GM12878 (cell line): ENCODE measurements at regions not wholly inside any gene's neighbourhood (a gene's known extent, or its start where the extent isn't known, plus 50 kb on each side); places are given as distances from the start of the nearest gene placed in this dataset.

ENCODE experiments used
- ATAC-seq: fragments of 200-7000 bp; cut with Tn5 transposase; 3 replicates; pipeline ENCODE4 v1.9.1; 2020; ENCODE audit warnings: mild to moderate bottlenecking, moderate library complexity
- BruUV-seq: library from RNA; stranded (reverse); fragments of 400-500 nt; replicated peaks from 2 replicates; lab custom pipeline; 2021; lab: Mats Ljungman, UMichigan
- CTCF ChIA-PET: fragments of 300-600 bp; sonication (Branson Sonifier 250); formaldehyde crosslinking; extraction: SDS; loops from one replicate; lab custom pipeline; 2021; ENCODE audit warnings: inconsistent platforms; lab: Yijun Ruan, JAX
- POLR2A ChIA-PET: fragments of 350-600 bp; formaldehyde crosslinking; extraction: SDS; loops from one replicate; lab custom pipeline; 2021; ENCODE audit warnings: inconsistent platforms; lab: Charles Lee
- RAD21 ChIA-PET: fragments of 300-600 bp; sonication (Branson Sonifier 250); formaldehyde crosslinking; loops from one replicate; lab custom pipeline; 2023; ENCODE audit warnings: antibody characterized with exemption; ENCODE audit not compliant: unreplicated experiment; lab: Charles Lee
- SMC1A ChIA-PET: fragments of 300-600 bp; sonication (Branson Sonifier 250); formaldehyde crosslinking; loops from one replicate; lab custom pipeline; 2023; ENCODE audit not compliant: unreplicated experiment, uncharacterized antibody; lab: Charles Lee
- DNase-seq: peaks from one replicate; pipeline ENCODE4 v3.0.0-alpha.2; 2011; ENCODE audit warnings: low read depth, low spot score
- FAIRE-seq: peaks from 3 replicates; lab custom pipeline; 2011; peaks lifted over from hg19 to GRCh38; lab: Jason Lieb, UNC
- H2AFZ ChIP-seq: 2 replicates; pipeline ENCODE4 v1.6.0; 2011; ENCODE audit warnings: low read depth, low read length, control low read depth; ENCODE audit not compliant: control insufficient read depth
- H3K27ac ChIP-seq: 2 replicates; pipeline ENCODE4 v1.5.1; 2011; ENCODE audit warnings: control low read depth; ENCODE audit not compliant: control insufficient read depth, insufficient read depth
- H3K27me3 ChIP-seq, 2 experiments: replicated peaks in 1 of 2; 2 replicates each; pipeline versions ENCODE4 v1.6.0 to v1.6.1; 2011; ENCODE audit warnings: low read length in 1 of 2; ENCODE audit not compliant: control insufficient read depth in 2 of 2, insufficient read depth in 2 of 2
- H3K36me3 ChIP-seq, 2 experiments: 2 replicates each; pipeline ENCODE4 v1.5.1; 2011; ENCODE audit warnings: low read length in 1 of 2; ENCODE audit not compliant: control insufficient read depth in 2 of 2, insufficient read depth in 2 of 2
- H3K4me1 ChIP-seq: 2 replicates; pipeline ENCODE4 v1.6.1; 2011; ENCODE audit warnings: mild to moderate bottlenecking, low read length, moderate library complexity, mixed read lengths; ENCODE audit not compliant: control insufficient read depth, insufficient read depth
- H3K4me2 ChIP-seq: 2 replicates; pipeline ENCODE4 v1.6.0; 2011; ENCODE audit warnings: control low read depth; ENCODE audit not compliant: control insufficient read depth, insufficient read depth
- H3K4me3 ChIP-seq: fragments of 200-600 bp; sonication (generic); 2 replicates; pipeline ENCODE4 v1.5.1; 2016
- H3K79me2 ChIP-seq: 2 replicates; pipeline ENCODE4 v1.6.0; 2011; ENCODE audit warnings: low read length; ENCODE audit not compliant: control insufficient read depth, insufficient read depth
- H3K9ac ChIP-seq: 2 replicates; pipeline ENCODE4 v1.8.0; 2011; ENCODE audit warnings: low read length, control low read depth, mixed read lengths; ENCODE audit not compliant: control insufficient read depth, insufficient read depth
- H3K9me3 ChIP-seq: replicated peaks from 3 replicates; pipeline ENCODE4 v1.5.1; 2011; ENCODE audit warnings: mild to moderate bottlenecking, low read length; ENCODE audit not compliant: control insufficient read depth, insufficient read depth
- H4K20me1 ChIP-seq: 2 replicates; pipeline ENCODE4 v1.6.0; 2011; ENCODE audit not compliant: control insufficient read depth, insufficient read depth
- BRCA1 ChIP-seq: IDR thresholded peaks from 2 replicates; pipeline ENCODE4 v1.6.1; 2011; ENCODE audit warnings: low read depth, low read length, improper control_type of control experiment
- CBX3 ChIP-seq: fragments of 200-600 bp; sonication (generic); IDR thresholded peaks from 2 replicates; pipeline ENCODE4 v1.6.1; 2016; ENCODE audit warnings: low read depth, borderline replicate concordance
- CHD2 ChIP-seq: IDR thresholded peaks from 2 replicates; pipeline ENCODE4 v1.6.1; 2011; ENCODE audit warnings: low read depth, low read length, improper control_type of control experiment, borderline replicate concordance
- HDAC6 ChIP-seq: fragments of 200-600 bp; sonication (generic); IDR thresholded peaks from one replicate; pipeline ENCODE4 v1.8.0; 2017; ENCODE audit warnings: antibody characterized with exemption; ENCODE audit not compliant: unreplicated experiment
- MEF2A ChIP-seq: IDR thresholded peaks from 2 replicates; pipeline ENCODE4 v1.6.1; 2011; ENCODE audit warnings: low read depth, mild to moderate bottlenecking, low read length, moderate library complexity; ENCODE audit not compliant: insufficient read depth
- MXI1 ChIP-seq: fragments of 150-350 bp; IDR thresholded peaks from 2 replicates; pipeline ENCODE4 v1.6.1; 2011; ENCODE audit warnings: low read depth, mild to moderate bottlenecking, inconsistent platforms, low read length, improper control_type of control experiment
- MYB ChIP-seq: fragments of 150-350 bp; IDR thresholded peaks from 2 replicates; pipeline ENCODE4 v1.6.1; 2014; ENCODE audit warnings: mild to moderate bottlenecking, low read depth, low read length, borderline replicate concordance
- NRF1 ChIP-seq: conservative IDR thresholded peaks from 2 replicates; pipeline ENCODE4 v1.6.1; 2011; ENCODE audit warnings: mild to moderate bottlenecking, low read depth, low read length, improper control_type of control experiment
- SRF ChIP-seq, 2 experiments: IDR thresholded peaks; 2 replicates each; pipeline ENCODE4 v1.6.1; 2011; ENCODE audit warnings: low read depth in 2 of 2, low read length in 2 of 2, mild to moderate bottlenecking in 1 of 2, moderate library complexity in 1 of 2
- STAT1 ChIP-seq: fragments of 450-650 bp; conservative IDR thresholded peaks from 2 replicates; pipeline ENCODE4 v1.6.1; 2014; ENCODE audit warnings: antibody characterized with exemption, mild to moderate bottlenecking
- TCF7 ChIP-seq: IDR thresholded peaks from 2 replicates; pipeline ENCODE4 v1.6.1; 2014; ENCODE audit warnings: antibody characterized with exemption, borderline replicate concordance
- YBX1 ChIP-seq: fragments of 450-650 bp; IDR thresholded peaks from 2 replicates; pipeline ENCODE4 v1.6.1; 2016; ENCODE audit warnings: antibody characterized with exemption
- WGBS: methylation state at CpG from one replicate; pipeline ENCODE4 v1.1.6; 2016; ENCODE audit warnings: low lambda C conversion rate; ENCODE audit not compliant: insufficient replicate concordance, insufficient coverage; ENCODE audit errors: missing lambda C conversion rate; 5-methylcytosine and 5-hydroxymethylcytosine counted together
- in situ Hi-C: fragments of 300-500 bp; cut with MboI; formaldehyde crosslinking; loops from 9 replicates; pipeline ENCODE4 v1.14.3; 2018; ENCODE audit warnings: mixed read lengths
- intact Hi-C: fragments of 100-400 bp; cut with micrococcal nuclease; formaldehyde crosslinking; loops from one replicate; pipeline ENCODE4 v1.14.2; 2022; ENCODE audit not compliant: unreplicated experiment
- TF ChIP-seq, protein P1 (sequence below): fragments of 450-650 bp; formaldehyde crosslinking; IDR thresholded peaks from 2 replicates; pipeline ENCODE4 v1.5.0; 2022; ENCODE audit warnings: mild to moderate bottlenecking, missing genetic modification characterization
- TF ChIP-seq, protein P2 (sequence below): fragments of 150-350 bp; IDR thresholded peaks from 2 replicates; pipeline ENCODE4 v1.6.1; 2014; ENCODE audit warnings: mild to moderate bottlenecking, low read depth, low read length
- TF ChIP-seq, protein P3 (sequence below): IDR thresholded peaks from 2 replicates; pipeline ENCODE4 v1.6.1; 2011; ENCODE audit warnings: low read depth, low read length, improper control_type of control experiment, borderline replicate concordance

DNA sequence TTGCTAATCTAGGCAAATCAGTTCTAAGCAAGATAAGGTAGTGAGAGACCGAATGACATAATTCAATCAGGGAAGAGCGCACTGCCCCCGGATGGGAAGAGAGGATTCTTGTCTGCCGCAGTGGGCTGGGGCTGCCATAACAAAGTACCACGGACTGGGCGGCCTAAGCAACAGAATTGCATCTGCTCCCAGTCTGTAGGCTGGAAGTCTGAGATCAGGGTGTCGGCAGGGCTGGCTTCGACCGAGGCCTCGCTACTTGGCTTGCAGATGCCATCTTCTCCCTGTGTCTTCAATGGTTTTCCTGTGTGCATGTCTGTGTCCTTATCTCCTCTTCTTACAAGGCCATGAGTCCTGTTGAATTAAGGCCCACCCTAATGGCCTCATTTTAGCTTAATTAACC, 59.7 kb upstream of the TMEM72 start:
- ATAC-seq, result no peak
- 29% methylated on average over 10 of the region's 10 CpGs for WGBS
- intact Hi-C loops, result loop anchor here (10.0 kb wide), 3 partner anchors 277 to 457 kb away; no protein-coding TSS in a partner anchor

DNA sequence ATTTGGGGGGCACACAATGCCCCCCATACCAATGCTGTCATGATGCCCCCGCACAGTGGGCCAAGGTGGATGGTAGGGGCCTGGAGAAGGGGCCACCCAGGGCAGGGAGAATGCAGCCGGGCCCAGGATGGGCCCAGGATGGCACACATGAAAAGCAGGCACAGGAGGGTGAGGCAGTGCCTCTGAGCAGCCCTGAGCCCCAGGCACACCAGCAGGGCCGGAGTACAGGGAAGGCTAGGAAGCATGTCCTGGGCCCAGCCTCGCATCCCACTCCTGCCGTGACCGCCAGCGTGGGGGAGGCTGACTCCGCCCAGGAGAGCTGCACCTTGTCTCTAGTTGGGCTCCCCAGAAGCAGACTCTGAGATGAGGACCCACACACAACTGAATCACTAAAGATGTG, 59.3 kb upstream of the TMEM72 start:
- 26% methylated on average over 8 of the region's 8 CpGs for WGBS
- DNase-seq (no peak), FAIRE-seq (no peak), ATAC-seq (no peak)
- intact Hi-C loops, result loop anchor here (2.0 to 10.0 kb wide), 4 partner anchors 19 to 457 kb away; no protein-coding TSS in a partner anchor
- Histone ChIP-seq H2AFZ (no peak overlapping the region), H3K9ac (no peak overlapping the region), H3K4me1 (no peaks in the 10 kb centered on the region), H3K9me3 (no peaks in the 10 kb centered on the region), H3K4me3 (no peak overlapping the region), H4K20me1 (no peaks in the 10 kb centered on the region), H3K4me2 (no peak overlapping the region), H3K27me3 (no peaks in the 10 kb centered on the region; a peak in 2 of 4 replicates), H3K79me2 (no peaks in the 10 kb centered on the region), H3K27ac (no peak overlapping the region), H3K36me3 (no peaks in the 10 kb centered on the region)
- ChIA-PET RAD21 (no interaction called here), CTCF (no interaction called here), SMC1A (no interaction called here), POLR2A (no interaction called here)
- in situ Hi-C loops, result loop anchor here (25.0 kb wide), 1 partner anchor 465 kb away; the partner anchor contains the start of gene CXCL12
- no TSS peak for BruUV-seq
- TF ChIP-seq, protein P1, sequence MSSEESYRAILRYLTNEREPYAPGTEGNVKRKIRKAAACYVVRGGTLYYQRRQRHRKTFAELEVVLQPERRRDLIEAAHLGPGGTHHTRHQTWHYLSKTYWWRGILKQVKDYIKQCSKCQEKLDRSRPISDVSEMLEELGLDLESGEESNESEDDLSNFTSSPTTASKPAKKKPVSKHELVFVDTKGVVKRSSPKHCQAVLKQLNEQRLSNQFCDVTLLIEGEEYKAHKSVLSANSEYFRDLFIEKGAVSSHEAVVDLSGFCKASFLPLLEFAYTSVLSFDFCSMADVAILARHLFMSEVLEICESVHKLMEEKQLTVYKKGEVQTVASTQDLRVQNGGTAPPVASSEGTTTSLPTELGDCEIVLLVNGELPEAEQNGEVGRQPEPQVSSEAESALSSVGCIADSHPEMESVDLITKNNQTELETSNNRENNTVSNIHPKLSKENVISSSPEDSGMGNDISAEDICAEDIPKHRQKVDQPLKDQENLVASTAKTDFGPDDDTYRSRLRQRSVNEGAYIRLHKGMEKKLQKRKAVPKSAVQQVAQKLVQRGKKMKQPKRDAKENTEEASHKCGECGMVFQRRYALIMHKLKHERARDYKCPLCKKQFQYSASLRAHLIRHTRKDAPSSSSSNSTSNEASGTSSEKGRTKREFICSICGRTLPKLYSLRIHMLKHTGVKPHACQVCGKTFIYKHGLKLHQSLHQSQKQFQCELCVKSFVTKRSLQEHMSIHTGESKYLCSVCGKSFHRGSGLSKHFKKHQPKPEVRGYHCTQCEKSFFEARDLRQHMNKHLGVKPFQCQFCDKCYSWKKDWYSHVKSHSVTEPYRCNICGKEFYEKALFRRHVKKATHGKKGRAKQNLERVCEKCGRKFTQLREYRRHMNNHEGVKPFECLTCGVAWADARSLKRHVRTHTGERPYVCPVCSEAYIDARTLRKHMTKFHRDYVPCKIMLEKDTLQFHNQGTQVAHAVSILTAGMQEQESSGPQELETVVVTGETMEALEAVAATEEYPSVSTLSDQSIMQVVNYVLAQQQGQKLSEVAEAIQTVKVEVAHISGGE (CRISPR knock-in tag), result no peak
- TF ChIP-seq, protein P2, sequence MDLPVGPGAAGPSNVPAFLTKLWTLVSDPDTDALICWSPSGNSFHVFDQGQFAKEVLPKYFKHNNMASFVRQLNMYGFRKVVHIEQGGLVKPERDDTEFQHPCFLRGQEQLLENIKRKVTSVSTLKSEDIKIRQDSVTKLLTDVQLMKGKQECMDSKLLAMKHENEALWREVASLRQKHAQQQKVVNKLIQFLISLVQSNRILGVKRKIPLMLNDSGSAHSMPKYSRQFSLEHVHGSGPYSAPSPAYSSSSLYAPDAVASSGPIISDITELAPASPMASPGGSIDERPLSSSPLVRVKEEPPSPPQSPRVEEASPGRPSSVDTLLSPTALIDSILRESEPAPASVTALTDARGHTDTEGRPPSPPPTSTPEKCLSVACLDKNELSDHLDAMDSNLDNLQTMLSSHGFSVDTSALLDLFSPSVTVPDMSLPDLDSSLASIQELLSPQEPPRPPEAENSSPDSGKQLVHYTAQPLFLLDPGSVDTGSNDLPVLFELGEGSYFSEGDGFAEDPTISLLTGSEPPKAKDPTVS, result no peak
- TF ChIP-seq CBX3 (no peak), MXI1 (no peak), HDAC6 (no peak)

More for the DNA sequence above, 59.7 kb upstream of the TMEM72 start:
- in situ Hi-C loops, result loop anchor here (25.0 kb wide), 1 partner anchor 464 kb away; the partner anchor contains the start of gene CXCL12
- Histone ChIP-seq H3K79me2 (no peaks in the 10 kb centered on the region), H3K9ac (no peak overlapping the region), H3K9me3 (no peaks in the 10 kb centered on the region), H3K36me3 (no peaks in the 10 kb centered on the region), H4K20me1 (no peaks in the 10 kb centered on the region), H3K27ac (no peak overlapping the region), H2AFZ (no peak overlapping the region), H3K27me3 (no peaks in the 10 kb centered on the region; a peak in 2 of 4 replicates), H3K4me2 (no peak overlapping the region), H3K4me3 (no peak overlapping the region), H3K4me1 (no peaks in the 10 kb centered on the region)
- SMC1A ChIA-PET, result no interaction called here
- POLR2A ChIA-PET, result no interaction called here
- DNase-seq, result no peak
- BruUV-seq, result no TSS peak
- CTCF ChIA-PET, result no interaction called here
- no peak for TF ChIP-seq SRF (IDR thresholded peaks at IDR 0.05; ENCODE audit: low read depth in 2 of 2, low read length in 2 of 2)
- no peak for TF ChIP-seq MYB
- no peak for TF ChIP-seq NRF1
- no peak for TF ChIP-seq BRCA1
- TF ChIP-seq CHD2, result no peak
- TF ChIP-seq YBX1, result no peak
- TF ChIP-seq STAT1, result no peak
- no peak for TF ChIP-seq MEF2A
- TF ChIP-seq TCF7, result no peak
- TF ChIP-seq, protein P3, sequence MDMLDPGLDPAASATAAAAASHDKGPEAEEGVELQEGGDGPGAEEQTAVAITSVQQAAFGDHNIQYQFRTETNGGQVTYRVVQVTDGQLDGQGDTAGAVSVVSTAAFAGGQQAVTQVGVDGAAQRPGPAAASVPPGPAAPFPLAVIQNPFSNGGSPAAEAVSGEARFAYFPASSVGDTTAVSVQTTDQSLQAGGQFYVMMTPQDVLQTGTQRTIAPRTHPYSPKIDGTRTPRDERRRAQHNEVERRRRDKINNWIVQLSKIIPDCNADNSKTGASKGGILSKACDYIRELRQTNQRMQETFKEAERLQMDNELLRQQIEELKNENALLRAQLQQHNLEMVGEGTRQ, result no peak
- RAD21 ChIA-PET, result no interaction called here
- no peak for FAIRE-seq
